ENCODE measurements at regions not wholly inside any gene's neighbourhood (a gene's known extent, or its start where the extent isn't known, plus 50 kb on each side); places are given as distances from the start of the nearest gene placed in this dataset.
"Not testable (repeated sequence)": the region's sequence is repeated elsewhere in the genome, so short reads cannot be mapped to it uniquely, and the experiment has no call there.

DNA sequence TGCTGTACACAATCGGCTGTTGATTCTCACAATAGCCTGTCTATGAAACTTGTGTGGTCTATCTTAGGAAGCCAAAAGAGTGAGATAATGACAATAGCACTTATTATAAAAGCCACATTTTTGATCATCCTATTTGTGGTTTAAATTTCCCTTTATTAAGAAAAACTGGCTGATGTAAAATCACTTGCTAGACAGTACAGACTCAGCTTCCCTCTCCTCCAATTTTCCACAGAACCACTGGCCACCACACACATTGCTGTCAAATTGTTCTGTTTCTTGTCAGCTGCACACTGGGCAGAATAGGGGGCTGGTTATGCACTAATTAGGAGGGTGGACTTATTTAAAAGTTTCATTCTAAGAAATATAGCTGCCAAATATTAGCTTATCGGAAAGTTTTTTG lies 425.9 kb downstream of the EPHA3 start:
- H3K27ac ChIP-seq (ENCODE audit: low read depth, low read length), result no peak overlapping the region
- DNase-seq (ENCODE audit: low read depth in 4 of 6, low spot score in 6 of 6), result no peak
- H3K27me3 ChIP-seq (ENCODE audit: control insufficient read depth, insufficient read depth, low read length), result no peaks in the 10 kb centered on the region
- no CpG with 5 or more reads among the region's 2 CpGs for WGBS (ENCODE audit: insufficient coverage)
- H3K4me1 ChIP-seq (ENCODE audit: control insufficient read depth, insufficient read depth, low read length), result no peaks in the 10 kb centered on the region
- no peaks in the 10 kb centered on the region for H3K9me3 ChIP-seq (ENCODE audit: control insufficient read depth, insufficient read depth, low read length)
- no peaks in the 10 kb centered on the region for H3K36me3 ChIP-seq (ENCODE audit: control insufficient read depth, insufficient read depth, low read length)
- H3K4me3 ChIP-seq (ENCODE audit: low read depth, low read length), result no peak overlapping the region

DNA sequence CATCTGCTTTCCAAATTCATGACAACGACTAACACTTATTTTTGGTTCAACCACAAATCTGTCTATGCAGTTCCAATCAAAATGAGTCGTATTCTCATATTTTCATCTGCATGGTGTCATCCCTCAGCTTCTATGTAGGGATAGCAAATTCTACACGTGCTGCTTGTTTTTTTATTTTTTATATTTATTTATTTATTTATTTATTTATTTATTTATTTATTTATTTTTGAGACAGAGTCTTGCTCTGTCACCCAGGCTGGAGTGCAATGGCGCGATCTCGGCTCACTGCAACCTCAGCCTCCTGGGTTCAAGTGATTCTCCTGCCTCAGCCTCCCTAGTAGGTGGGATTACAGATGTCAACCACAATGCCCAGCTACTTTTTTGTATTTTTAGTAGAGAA lies 447.2 kb downstream of the EPHA3 start:
- not testable (repeated sequence) for H3K36me3 ChIP-seq (ENCODE audit: control insufficient read depth, insufficient read depth, low read length); H3K27ac ChIP-seq (ENCODE audit: low read depth, low read length); H3K27me3 ChIP-seq (ENCODE audit: control insufficient read depth, insufficient read depth, low read length); H3K4me3 ChIP-seq (ENCODE audit: low read depth, low read length); DNase-seq (ENCODE audit: low read depth in 4 of 6, low spot score in 6 of 6); H3K9me3 ChIP-seq (ENCODE audit: control insufficient read depth, insufficient read depth, low read length); H3K4me1 ChIP-seq (ENCODE audit: control insufficient read depth, insufficient read depth, low read length)
- 93% methylated on average over 4 of the region's 6 CpGs for WGBS (ENCODE audit: insufficient coverage)

DNA sequence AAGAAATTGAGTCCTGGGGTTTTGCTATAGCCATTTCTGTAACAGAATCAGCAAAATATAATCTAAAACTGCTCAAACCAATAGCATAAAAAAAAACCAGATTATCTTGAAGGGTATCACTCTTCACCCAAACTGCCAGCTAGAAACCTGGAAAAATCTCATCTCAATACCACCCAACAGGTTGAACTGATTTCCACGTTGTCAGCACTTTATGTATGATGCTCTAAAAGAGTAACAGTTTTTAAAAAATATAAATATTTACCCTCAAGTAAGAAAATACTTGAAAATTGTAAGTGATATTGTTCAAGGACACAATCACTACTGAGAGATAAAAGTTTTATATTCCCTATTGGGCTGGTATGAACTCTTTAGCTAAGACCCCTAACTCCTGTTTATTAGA lies 451.3 kb downstream of the EPHA3 start:
- H3K36me3 ChIP-seq (ENCODE audit: control insufficient read depth, insufficient read depth, low read length), result no peaks in the 10 kb centered on the region
- no peaks in the 10 kb centered on the region for H3K27me3 ChIP-seq (ENCODE audit: control insufficient read depth, insufficient read depth, low read length)
- no peaks in the 10 kb centered on the region for H3K9me3 ChIP-seq (ENCODE audit: control insufficient read depth, insufficient read depth, low read length)
- no peaks in the 10 kb centered on the region for H3K4me1 ChIP-seq (ENCODE audit: control insufficient read depth, insufficient read depth, low read length)
- no peak for DNase-seq (ENCODE audit: low read depth in 4 of 6, low spot score in 6 of 6)
- no CpG with 5 or more reads among the region's 1 CpG for WGBS (ENCODE audit: insufficient coverage)
- no peak overlapping the region for H3K4me3 ChIP-seq (ENCODE audit: low read depth, low read length)
- H3K27ac ChIP-seq (ENCODE audit: low read depth, low read length), result no peak overlapping the region

DNA sequence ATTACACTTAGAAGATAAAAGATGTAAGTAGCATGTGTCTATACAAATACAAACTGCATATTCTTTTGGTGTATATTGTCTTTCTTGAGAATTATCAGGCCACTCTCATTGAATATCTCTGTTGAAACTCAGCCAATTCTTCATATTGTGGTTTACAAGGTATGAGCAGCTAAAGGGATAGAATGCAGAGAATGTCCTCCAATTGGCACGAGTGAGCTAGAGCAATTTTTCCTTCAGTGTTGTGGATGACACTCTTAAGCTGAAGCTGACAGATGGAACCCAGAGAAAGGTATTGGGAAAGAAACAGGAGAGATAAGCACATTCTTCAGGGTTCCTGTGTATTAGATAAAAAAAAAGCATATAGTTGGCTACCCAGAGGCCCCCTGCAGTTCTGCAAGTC lies 453.1 kb downstream of the EPHA3 start:
- H3K36me3 ChIP-seq (ENCODE audit: control insufficient read depth, insufficient read depth, low read length), result no peaks in the 10 kb centered on the region
- no peaks in the 10 kb centered on the region for H3K4me1 ChIP-seq (ENCODE audit: control insufficient read depth, insufficient read depth, low read length)
- 83% methylated on average over 1 of the region's 1 CpG for WGBS (ENCODE audit: insufficient coverage)
- H3K9me3 ChIP-seq (ENCODE audit: control insufficient read depth, insufficient read depth, low read length), result no peaks in the 10 kb centered on the region
- no peak overlapping the region for H3K27ac ChIP-seq (ENCODE audit: low read depth, low read length)
- no peak for DNase-seq (ENCODE audit: low read depth in 4 of 6, low spot score in 6 of 6)
- H3K27me3 ChIP-seq (ENCODE audit: control insufficient read depth, insufficient read depth, low read length), result no peaks in the 10 kb centered on the region
- no peak overlapping the region for H3K4me3 ChIP-seq (ENCODE audit: low read depth, low read length)

DNA sequence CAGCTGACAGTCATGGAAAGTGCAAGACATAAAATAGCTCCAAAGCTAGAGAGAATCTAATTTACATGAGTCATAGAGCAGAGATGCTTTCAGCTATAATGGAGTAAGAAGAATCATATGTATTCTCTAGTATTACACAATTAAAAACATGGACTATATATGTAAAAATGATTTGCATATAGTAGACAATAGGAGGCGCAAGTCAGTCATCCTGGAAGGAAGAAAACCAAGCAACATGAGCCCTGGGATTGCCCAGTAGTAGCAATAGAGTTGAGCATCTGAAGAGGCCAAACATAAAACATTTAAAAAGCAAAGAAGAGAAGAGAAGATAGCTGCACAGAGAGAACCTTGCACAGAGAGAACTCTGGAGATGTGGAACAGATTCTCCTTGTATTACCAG lies 455.0 kb downstream of the EPHA3 start:
- H3K9me3 ChIP-seq (ENCODE audit: control insufficient read depth, insufficient read depth, low read length), result no peaks in the 10 kb centered on the region
- no peaks in the 10 kb centered on the region for H3K27me3 ChIP-seq (ENCODE audit: control insufficient read depth, insufficient read depth, low read length)
- DNase-seq (ENCODE audit: low read depth in 4 of 6, low spot score in 6 of 6), result no peak
- H3K4me3 ChIP-seq (ENCODE audit: low read depth, low read length), result no peak overlapping the region
- H3K4me1 ChIP-seq (ENCODE audit: control insufficient read depth, insufficient read depth, low read length), result no peaks in the 10 kb centered on the region
- no CpG with 5 or more reads among the region's 1 CpG for WGBS (ENCODE audit: insufficient coverage)
- H3K27ac ChIP-seq (ENCODE audit: low read depth, low read length), result no peak overlapping the region
- H3K36me3 ChIP-seq (ENCODE audit: control insufficient read depth, insufficient read depth, low read length), result no peaks in the 10 kb centered on the region

DNA sequence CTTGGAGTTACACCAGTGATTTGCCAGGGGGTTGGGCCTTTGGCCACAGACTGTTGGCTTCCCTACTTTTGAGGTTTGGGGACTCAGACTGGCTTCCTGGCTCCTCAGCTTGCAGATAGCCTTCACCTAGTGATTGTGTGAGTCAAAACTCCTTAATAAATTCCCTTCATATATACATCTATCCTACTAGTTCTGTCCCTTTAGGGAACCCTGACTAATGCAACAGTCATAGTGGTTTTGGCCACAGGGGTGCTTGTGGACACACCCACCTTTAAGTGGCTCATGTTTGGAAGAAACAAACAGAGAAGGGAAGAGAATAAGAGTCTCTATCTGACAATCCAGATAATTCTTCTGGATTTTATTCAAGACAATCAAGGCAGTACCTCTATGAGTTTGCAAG lies 457.7 kb downstream of the EPHA3 start:
- Histone ChIP-seq H3K4me1 (ENCODE audit: control insufficient read depth, insufficient read depth, low read length) (no peaks in the 10 kb centered on the region), H3K4me3 (ENCODE audit: low read depth, low read length) (no peak overlapping the region), H3K9me3 (ENCODE audit: control insufficient read depth, insufficient read depth, low read length) (no peaks in the 10 kb centered on the region), H3K27me3 (ENCODE audit: control insufficient read depth, insufficient read depth, low read length) (no peaks in the 10 kb centered on the region), H3K36me3 (ENCODE audit: control insufficient read depth, insufficient read depth, low read length) (no peaks in the 10 kb centered on the region), H3K27ac (ENCODE audit: low read depth, low read length) (no peak overlapping the region)
- DNase-seq (ENCODE audit: low read depth in 4 of 6, low spot score in 6 of 6), result no peak

DNA sequence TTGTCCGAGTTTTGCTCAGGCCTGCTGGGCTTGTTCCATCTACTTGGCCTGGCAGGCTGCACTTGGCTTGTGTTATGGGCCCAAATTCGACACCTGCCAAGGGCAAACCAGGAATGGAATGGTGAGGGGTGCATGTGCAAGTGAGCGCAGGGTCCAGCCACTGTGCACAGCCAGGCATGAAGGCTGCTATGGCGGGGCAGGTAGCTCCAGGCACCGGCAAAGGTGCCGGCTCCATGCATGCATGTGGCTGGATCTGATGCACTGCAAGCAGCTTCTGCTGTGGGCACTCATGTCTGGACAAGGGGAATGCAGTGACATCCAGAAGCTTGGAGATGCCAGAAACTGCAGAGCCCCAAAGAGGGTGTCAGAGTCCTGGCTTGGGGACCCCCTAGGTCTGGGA lies 463.0 kb downstream of the EPHA3 start:
- Histone ChIP-seq H3K4me3 (ENCODE audit: low read depth, low read length) (no peak overlapping the region), H3K36me3 (ENCODE audit: control insufficient read depth, insufficient read depth, low read length) (no peaks in the 10 kb centered on the region), H3K4me1 (ENCODE audit: control insufficient read depth, insufficient read depth, low read length) (no peaks in the 10 kb centered on the region), H3K9me3 (ENCODE audit: control insufficient read depth, insufficient read depth, low read length) (no peaks in the 10 kb centered on the region), H3K27ac (ENCODE audit: low read depth, low read length) (no peak overlapping the region), H3K27me3 (ENCODE audit: control insufficient read depth, insufficient read depth, low read length) (no peaks in the 10 kb centered on the region)
- DNase-seq (ENCODE audit: low read depth in 4 of 6, low spot score in 6 of 6), result no peak
- WGBS (ENCODE audit: insufficient coverage), result 83% methylated on average over 6 of the region's 6 CpGs

DNA sequence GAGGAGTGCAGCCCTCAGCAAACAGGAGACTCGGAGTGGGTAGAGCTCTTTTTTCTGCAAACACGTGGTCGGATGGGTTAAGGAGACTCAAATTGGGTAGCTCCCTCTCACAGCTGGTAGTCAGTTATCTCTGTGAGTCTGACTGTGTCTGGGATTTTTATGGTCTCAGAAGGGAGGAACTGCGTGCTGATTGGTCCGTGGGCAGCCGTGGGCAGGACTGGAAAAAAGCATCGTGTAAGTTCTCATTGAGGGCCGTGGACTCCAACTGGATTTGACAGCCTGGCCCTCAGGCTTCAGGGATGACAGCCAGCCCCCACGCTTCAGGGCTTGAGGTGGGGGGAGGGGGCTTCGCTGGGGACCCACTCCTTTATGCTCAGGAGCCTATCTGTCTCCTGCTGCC lies 463.9 kb downstream of the EPHA3 start:
- WGBS (ENCODE audit: insufficient coverage), result 84% methylated on average over 9 of the region's 10 CpGs
- no peaks in the 10 kb centered on the region for H3K27me3 ChIP-seq (ENCODE audit: control insufficient read depth, insufficient read depth, low read length)
- H3K4me3 ChIP-seq (ENCODE audit: low read depth, low read length), result no peak overlapping the region
- no peaks in the 10 kb centered on the region for H3K36me3 ChIP-seq (ENCODE audit: control insufficient read depth, insufficient read depth, low read length)
- no peaks in the 10 kb centered on the region for H3K9me3 ChIP-seq (ENCODE audit: control insufficient read depth, insufficient read depth, low read length)
- no peak overlapping the region for H3K27ac ChIP-seq (ENCODE audit: low read depth, low read length)
- H3K4me1 ChIP-seq (ENCODE audit: control insufficient read depth, insufficient read depth, low read length), result no peaks in the 10 kb centered on the region
- no peak for DNase-seq (ENCODE audit: low read depth in 4 of 6, low spot score in 6 of 6)

DNA sequence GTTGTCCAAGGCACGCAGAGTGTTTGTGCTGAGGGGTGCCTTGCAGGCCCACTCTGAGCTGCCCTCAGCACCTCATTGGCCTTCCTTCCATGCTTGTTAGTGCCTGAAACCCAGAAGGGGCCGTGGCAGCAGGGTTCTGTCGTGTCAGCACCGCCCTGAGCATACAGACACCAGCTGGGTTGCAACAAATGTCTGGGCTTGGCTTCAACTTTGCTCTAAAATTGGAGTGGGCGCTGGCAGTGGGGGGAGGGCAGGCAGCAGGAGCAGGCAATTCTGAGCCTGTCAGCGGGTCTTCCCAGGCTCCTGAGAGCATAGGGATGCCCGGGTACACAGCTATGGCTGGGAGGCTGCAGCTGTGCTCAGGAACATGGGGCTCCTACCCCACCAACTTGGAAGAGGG lies 464.3 kb downstream of the EPHA3 start:
- Histone ChIP-seq H3K4me3 (ENCODE audit: low read depth, low read length) (no peak overlapping the region), H3K9me3 (ENCODE audit: control insufficient read depth, insufficient read depth, low read length) (no peaks in the 10 kb centered on the region), H3K4me1 (ENCODE audit: control insufficient read depth, insufficient read depth, low read length) (no peaks in the 10 kb centered on the region), H3K27me3 (ENCODE audit: control insufficient read depth, insufficient read depth, low read length) (no peaks in the 10 kb centered on the region), H3K27ac (ENCODE audit: low read depth, low read length) (no peak overlapping the region), H3K36me3 (ENCODE audit: control insufficient read depth, insufficient read depth, low read length) (no peaks in the 10 kb centered on the region)
- peak in 2 of 6 donors; percentile 5 to 71 for DNase-seq (ENCODE audit: low read depth in 4 of 6, low spot score in 6 of 6)
- WGBS (ENCODE audit: insufficient coverage), result 49% methylated on average over 7 of the region's 7 CpGs

DNA sequence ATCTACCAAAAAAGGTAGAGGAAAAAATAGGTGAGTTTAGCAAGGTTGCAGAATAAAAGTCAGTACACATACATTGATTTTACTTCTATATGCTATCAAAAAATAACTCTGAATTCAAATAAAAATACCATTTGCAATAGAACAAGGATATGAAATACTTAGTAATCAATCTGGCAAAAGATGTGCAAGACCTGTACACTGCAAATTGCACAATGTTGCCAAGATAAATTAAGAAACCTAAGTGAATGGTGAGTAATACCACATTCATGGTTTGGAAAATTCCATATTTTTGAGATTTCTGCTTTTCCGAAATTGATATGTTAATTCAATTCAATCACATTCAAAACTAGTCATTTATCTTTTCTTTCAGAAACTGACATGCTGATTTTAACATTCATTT lies 464.8 kb downstream of the EPHA3 start:
- no peak overlapping the region for H3K4me3 ChIP-seq (ENCODE audit: low read depth, low read length)
- no peaks in the 10 kb centered on the region for H3K9me3 ChIP-seq (ENCODE audit: control insufficient read depth, insufficient read depth, low read length)
- no peaks in the 10 kb centered on the region for H3K4me1 ChIP-seq (ENCODE audit: control insufficient read depth, insufficient read depth, low read length)
- WGBS (ENCODE audit: insufficient coverage), result no CpG with 5 or more reads among the region's 1 CpG
- H3K27me3 ChIP-seq (ENCODE audit: control insufficient read depth, insufficient read depth, low read length), result no peaks in the 10 kb centered on the region
- DNase-seq (ENCODE audit: low read depth in 4 of 6, low spot score in 6 of 6), result no peak
- no peaks in the 10 kb centered on the region for H3K36me3 ChIP-seq (ENCODE audit: control insufficient read depth, insufficient read depth, low read length)
- no peak overlapping the region for H3K27ac ChIP-seq (ENCODE audit: low read depth, low read length)

DNA sequence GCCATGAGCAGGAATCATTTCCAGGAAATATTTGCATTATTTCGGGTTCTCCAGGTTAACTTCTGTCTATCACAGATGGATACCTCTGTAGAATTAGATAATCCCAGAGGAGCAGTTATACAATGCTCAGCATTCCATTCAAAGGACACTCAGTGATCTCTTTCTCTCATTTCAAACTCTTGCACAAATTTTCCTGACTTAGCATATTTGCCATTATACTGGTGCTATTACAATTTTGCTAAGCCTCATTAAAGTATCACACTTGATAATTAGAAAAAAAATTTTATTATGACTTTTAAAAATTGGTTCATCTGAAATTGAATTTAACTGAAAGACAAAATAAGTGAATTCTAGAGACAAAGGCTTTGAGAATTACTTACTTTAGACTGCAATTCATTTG lies 469.0 kb downstream of the EPHA3 start:
- Histone ChIP-seq H3K4me1 (ENCODE audit: control insufficient read depth, insufficient read depth, low read length) (no peaks in the 10 kb centered on the region), H3K36me3 (ENCODE audit: control insufficient read depth, insufficient read depth, low read length) (no peaks in the 10 kb centered on the region), H3K4me3 (ENCODE audit: low read depth, low read length) (no peak overlapping the region), H3K27me3 (ENCODE audit: control insufficient read depth, insufficient read depth, low read length) (peaks cover 9% of the 10 kb centered on the region), H3K27ac (ENCODE audit: low read depth, low read length) (no peak overlapping the region), H3K9me3 (ENCODE audit: control insufficient read depth, insufficient read depth, low read length) (no peaks in the 10 kb centered on the region)
- peak in 1 of 6 donors; percentile 18 for DNase-seq (ENCODE audit: low read depth in 4 of 6, low spot score in 6 of 6)
- 78% methylated on average over 1 of the region's 1 CpG for WGBS (ENCODE audit: insufficient coverage)
